ENCODE measurements at regions not wholly inside any gene's neighbourhood (a gene's known extent, or its start where the extent isn't known, plus 50 kb on each side); places are given as distances from the start of the nearest gene placed in this dataset.
"Not testable (repeated sequence)": the region's sequence is repeated elsewhere in the genome, so short reads cannot be mapped to it uniquely, and the experiment has no call there.

- no peak for DNase-seq (ENCODE audit: low read depth in 2 of 2)
These were observed 717.3 kb downstream of the MATN1 start for GRCh38 chr1:30005972-30006619.

- no peak for DNase-seq (ENCODE audit: low read depth in 2 of 2)
These were observed 721.7 kb downstream of the MATN1 start for GRCh38 chr1:30001732-30002039.

GRCh38 chr1:30001011-30001731 is 722.2 kb downstream of the MATN1 start:
- no peak for DNase-seq (ENCODE audit: low read depth in 2 of 2)

- DNase-seq (ENCODE audit: low read depth in 2 of 2), result no peak
These were observed 723.1 kb downstream of the MATN1 start for GRCh38 chr1:30000266-30000665.

- no peak for DNase-seq (ENCODE audit: low read depth in 2 of 2)
These were observed 723.8 kb downstream of the MATN1 start for GRCh38 chr1:29999595-29999994.

GRCh38 chr1:29998686-29999085 is 724.7 kb downstream of the MATN1 start:
- DNase-seq (ENCODE audit: low read depth in 2 of 2), result no peak

GRCh38 chr1:29997818-29998217 is 725.6 kb downstream of the MATN1 start:
- not testable (repeated sequence) for DNase-seq (ENCODE audit: low read depth in 2 of 2)

GRCh38 chr1:29993950-29994349 is 729.4 kb downstream of the MATN1 start:
- no peak for DNase-seq (ENCODE audit: low read depth in 2 of 2)

GRCh38 chr1:29991815-29992214 is 731.6 kb downstream of the MATN1 start:
- no peak for DNase-seq (ENCODE audit: low read depth in 2 of 2)

- no peak for DNase-seq (ENCODE audit: low read depth in 2 of 2)
These were observed 732.4 kb downstream of the MATN1 start for GRCh38 chr1:29991025-29991424.

- DNase-seq (ENCODE audit: low read depth in 2 of 2), result no peak
These were observed 733.1 kb downstream of the MATN1 start for GRCh38 chr1:29990304-29990703.

GRCh38 chr1:29986986-29987385 is 736.4 kb downstream of the MATN1 start:
- DNase-seq (ENCODE audit: low read depth in 2 of 2), result no peak

- DNase-seq (ENCODE audit: low read depth in 2 of 2), result no peak
These were observed 737.8 kb downstream of the MATN1 start for GRCh38 chr1:29985606-29985945.

- no peak for DNase-seq (ENCODE audit: low read depth in 2 of 2)
These were observed 738.4 kb downstream of the MATN1 start for GRCh38 chr1:29984862-29985605.

GRCh38 chr1:29984166-29984861 is 739.1 kb downstream of the MATN1 start:
- DNase-seq (ENCODE audit: low read depth in 2 of 2), result no peak

GRCh38 chr1:29983321-29983720 is 740.1 kb downstream of the MATN1 start:
- no peak for DNase-seq (ENCODE audit: low read depth in 2 of 2)

- no peak for DNase-seq (ENCODE audit: low read depth in 2 of 2)
These were observed 741.7 kb downstream of the MATN1 start for GRCh38 chr1:29981586-29982239.

- no peak for DNase-seq (ENCODE audit: low read depth in 2 of 2)
These were observed 741.2 kb downstream of the PTPRU start for GRCh38 chr1:29977550-29977949.

GRCh38 chr1:29975036-29975694 is 738.8 kb downstream of the PTPRU start:
- DNase-seq (ENCODE audit: low read depth in 2 of 2), result no peak

- DNase-seq (ENCODE audit: low read depth in 2 of 2), result no peak
These were observed 738.0 kb downstream of the PTPRU start for GRCh38 chr1:29974316-29974724.

- DNase-seq (ENCODE audit: low read depth in 2 of 2), result no peak
These were observed 737.1 kb downstream of the PTPRU start for GRCh38 chr1:29973406-29973805.

Measured in stimulated activated CD4-positive, alpha-beta T cell treated with anti-CD3 and anti-CD28 coated beads, Interleukin-15, amount 100 ng/mL, for 48 hours (primary cell).